Superior temporal gyrus (tissue), 1 donor: ENCODE measurements at regions not wholly inside any gene's neighbourhood (a gene's known extent, or its start where the extent isn't known, plus 50 kb on each side); places are given as distances from the start of the nearest gene placed in this dataset.
"Not testable (repeated sequence)": the region's sequence is repeated elsewhere in the genome, so short reads cannot be mapped to it uniquely, and the experiment has no call there.

Experiments used
- DNase-seq: peaks from one replicate; pipeline ENCODE4 v3.0.0-alpha.2; 2016; ENCODE audit errors: extremely low spot score

GRCh38 chr6:8180327-8181159, 78.2 kb upstream of the EEF1E1 start:
- DNase-seq, result no peak

DNA sequence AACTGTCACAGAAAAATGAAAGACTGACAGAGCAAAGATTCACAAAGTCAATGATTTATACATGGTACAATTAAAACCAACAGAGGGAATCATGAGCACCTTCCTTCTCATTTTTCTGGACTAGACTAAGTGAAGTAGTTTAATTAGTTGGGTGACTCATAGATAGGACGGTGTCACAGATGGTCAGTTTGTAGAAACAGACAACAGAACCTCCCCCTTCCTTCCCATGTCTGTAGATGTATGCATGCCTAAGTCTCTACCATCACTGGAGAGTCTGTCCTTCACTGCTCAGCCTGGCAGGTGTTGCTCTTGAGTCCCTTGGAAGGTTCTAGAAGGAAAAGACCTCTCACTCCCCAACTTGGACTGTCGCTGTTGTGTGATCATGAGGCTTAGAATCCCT, 75.4 kb upstream of the EEF1E1 start:
- no peak for DNase-seq

DNA sequence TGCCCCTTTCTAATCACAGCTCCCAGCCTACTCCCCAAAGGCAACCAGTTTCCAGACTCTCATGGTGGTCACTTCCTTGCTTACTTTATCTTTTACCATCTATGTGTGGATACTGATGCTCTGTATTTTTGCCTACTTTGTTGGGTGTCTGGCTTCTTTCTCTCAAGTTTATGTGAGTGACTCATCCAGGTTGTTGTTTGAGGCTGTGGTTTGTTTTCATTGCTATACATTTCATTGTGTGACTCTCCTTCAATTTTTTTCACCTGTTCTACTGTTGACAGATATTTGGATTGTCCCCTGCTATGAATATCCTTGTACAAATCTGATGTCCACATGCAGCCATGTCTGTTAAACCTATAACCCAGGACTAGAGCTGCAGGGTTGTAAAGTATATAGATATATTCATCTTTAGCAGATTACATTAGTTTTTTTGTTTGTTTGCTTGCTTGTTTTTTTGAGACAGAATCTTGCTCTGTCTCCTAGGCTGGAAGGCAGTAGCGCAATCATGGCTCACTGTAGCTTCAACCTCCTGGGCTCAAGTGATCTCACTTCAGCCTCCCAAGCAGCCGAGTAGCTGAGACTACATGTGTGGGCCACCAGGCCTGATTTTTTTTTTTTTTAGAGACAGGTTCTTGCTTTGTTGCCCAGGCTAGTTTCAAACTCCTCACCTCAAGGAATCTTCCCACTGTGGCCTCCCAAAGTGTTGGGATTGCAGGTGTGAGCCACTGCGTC, 72.9 kb upstream of the EEF1E1 start:
- DNase-seq, result no peak

DNA sequence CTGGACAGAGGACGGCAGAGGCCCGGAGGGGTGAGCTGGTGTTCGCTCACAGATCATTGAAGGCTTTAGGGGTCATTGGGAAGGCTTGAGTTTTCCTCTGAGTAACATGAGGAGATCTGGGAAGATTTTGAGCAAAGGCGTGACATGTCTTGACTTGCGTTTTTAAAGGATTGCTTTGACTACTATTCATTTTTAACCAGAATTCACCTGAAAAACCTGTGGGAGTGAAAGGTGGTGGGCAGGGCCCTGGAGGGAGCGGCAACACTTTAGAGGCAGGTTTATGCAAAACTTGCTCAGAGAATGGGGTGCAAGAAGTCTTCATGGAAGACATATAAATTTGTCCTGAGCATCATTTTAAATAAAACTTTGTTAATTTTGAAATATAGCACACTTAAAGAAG, 72.2 kb upstream of the EEF1E1 start:
- DNase-seq, result no peak

DNA sequence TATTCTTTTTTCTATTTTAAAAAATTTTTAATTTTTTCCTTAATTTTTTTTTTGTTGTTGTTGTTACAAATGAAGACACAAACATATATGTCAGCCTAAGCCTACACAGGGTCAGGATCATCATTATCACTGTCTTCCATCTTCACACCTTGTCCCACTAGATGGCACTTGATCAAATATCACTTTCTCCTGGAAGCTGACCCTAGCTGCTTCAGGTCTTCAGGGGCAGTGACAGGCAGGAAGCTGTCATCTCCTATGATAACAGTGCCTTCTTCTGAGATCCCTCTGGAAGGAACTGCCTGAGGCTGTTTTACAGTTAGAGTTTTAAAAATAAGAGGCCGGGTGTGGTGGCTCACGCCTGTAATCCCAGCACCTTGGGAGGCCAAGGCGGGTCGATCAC, 70.2 kb upstream of the EEF1E1 start:
- DNase-seq, result no peak

- DNase-seq, result no peak
Observed at GRCh38 chr6:8170754-8171153, 68.4 kb upstream of the EEF1E1 start.

DNA sequence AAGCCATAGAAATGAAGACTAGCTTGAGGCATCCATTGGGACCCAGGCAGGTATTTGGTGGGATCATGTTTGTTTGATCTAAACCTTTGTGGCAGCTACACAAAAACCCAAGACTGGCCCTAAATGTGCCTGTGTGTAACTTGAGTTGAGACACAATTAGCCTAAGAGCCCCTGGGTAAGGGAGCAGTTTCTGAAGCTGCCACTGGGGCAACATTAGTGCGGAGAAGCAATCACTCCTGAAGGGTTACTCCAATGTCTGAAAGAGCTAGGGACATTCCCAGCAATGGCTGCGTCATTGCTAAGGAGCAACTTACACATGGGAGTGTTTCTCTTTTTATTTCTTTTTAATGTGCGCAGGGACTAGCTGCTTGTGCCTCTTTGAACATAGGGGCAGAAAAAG, 67.9 kb upstream of the EEF1E1 start:
- no peak for DNase-seq

- no peak for DNase-seq
Observed at GRCh38 chr6:8166156-8166555, 63.8 kb upstream of the EEF1E1 start.

DNA sequence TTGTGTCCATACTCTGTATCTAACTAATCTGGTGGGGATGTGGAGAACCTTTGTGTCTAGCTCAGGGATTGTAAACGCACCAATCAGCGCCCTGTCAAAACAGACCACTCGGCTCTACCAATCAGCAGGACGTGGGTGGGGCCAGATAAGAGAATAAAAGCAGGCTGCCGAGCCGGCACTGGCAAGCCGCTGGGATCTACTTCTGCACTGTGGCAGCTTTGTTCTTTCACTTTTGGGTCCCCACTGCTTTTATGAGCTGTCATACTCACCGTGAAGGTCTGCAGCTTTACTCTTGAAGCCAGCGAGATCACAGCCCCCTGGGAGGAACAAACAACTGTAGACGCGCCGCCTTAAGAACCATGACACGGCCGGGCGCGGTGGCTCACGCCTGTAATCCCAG, 62.7 kb upstream of the EEF1E1 start:
- not testable (repeated sequence) for DNase-seq

GRCh38 chr6:8164281-8164680, 61.9 kb upstream of the EEF1E1 start:
- not testable (repeated sequence) for DNase-seq

DNA sequence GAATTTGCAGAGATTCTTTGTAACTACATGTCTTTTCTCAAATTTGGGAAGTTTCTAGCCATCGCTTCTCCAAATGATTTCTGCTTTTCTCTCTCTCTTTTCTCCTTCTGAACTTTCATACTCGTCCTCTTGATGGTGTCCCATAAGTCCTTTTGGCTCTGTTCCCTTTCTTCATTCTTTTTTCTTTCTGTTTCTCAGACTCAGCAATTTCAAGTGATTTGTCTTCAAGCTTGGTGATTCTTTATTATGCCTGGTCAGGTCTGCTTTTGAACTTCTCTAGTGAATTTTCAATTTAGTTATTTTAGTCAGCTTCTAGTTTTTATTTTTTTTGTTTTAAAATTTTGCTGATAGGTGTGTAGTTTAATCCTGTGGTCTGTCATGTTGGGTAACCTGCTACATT, 57.6 kb upstream of the EEF1E1 start:
- no peak for DNase-seq

GRCh38 chr6:8157839-8158238, 55.5 kb upstream of the EEF1E1 start:
- DNase-seq, result no peak

GRCh38 chr6:8155259-8156012, 53.1 kb upstream of the EEF1E1 start:
- no peak for DNase-seq
